Choroid plexus epithelial cell (primary cell): ENCODE measurements at regions not wholly inside any gene's neighbourhood (a gene's known extent, or its start where the extent isn't known, plus 50 kb on each side); places are given as distances from the start of the nearest gene placed in this dataset.
A peak's percentile ranks its signal among the peaks of the same experiment; 100 is the strongest.

Experiments
- DNase-seq: peaks from one replicate; pipeline ENCODE4 v3.0.0-alpha.2; 2010; ENCODE audit warnings: low read depth
- H3K4me3 ChIP-seq: 2 replicates; pipeline ENCODE4 v1.5.1; 2011; ENCODE audit warnings: low read depth, mild to moderate bottlenecking, control low read depth, low read length, moderate library complexity
- CTCF ChIP-seq: conservative IDR thresholded peaks from 2 replicates; pipeline ENCODE4 v1.5.1; 2011; ENCODE audit warnings: low read depth, mild to moderate bottlenecking, control low read depth, inconsistent platforms, low read length, moderate library complexity

GRCh38 chr6:99768166-99768565 lies 161.5 kb downstream of the PRDM13 start:
- no peak for TF ChIP-seq CTCF
- no peak for DNase-seq
- no peak overlapping the region for H3K4me3 ChIP-seq

- H3K4me3 ChIP-seq = no peak overlapping the region
- DNase-seq = no peak
- no peak for TF ChIP-seq CTCF
Observed at GRCh38 chr6:99779631-99780555, 173.3 kb downstream of the PRDM13 start.

- TF ChIP-seq CTCF = no peak
- no peak for DNase-seq
- H3K4me3 ChIP-seq = no peak overlapping the region
Observed at GRCh38 chr6:99780556-99780885, 173.9 kb downstream of the PRDM13 start.

- H3K4me3 ChIP-seq = no peak overlapping the region
- DNase-seq = no peak
- TF ChIP-seq CTCF = no peak
Observed at GRCh38 chr6:99789767-99790166, 183.1 kb downstream of the PRDM13 start.

GRCh38 chr6:99790679-99791078 lies 184.0 kb downstream of the PRDM13 start:
- no peak overlapping the region for H3K4me3 ChIP-seq
- no peak for TF ChIP-seq CTCF
- peak; percentile 18 for DNase-seq

GRCh38 chr6:99801805-99802204 lies 192.2 kb downstream of the MCHR2 start:
- no peak for DNase-seq
- no peak overlapping the region for H3K4me3 ChIP-seq
- no peak for TF ChIP-seq CTCF

- H3K4me3 ChIP-seq = no peak overlapping the region
- no peak for TF ChIP-seq CTCF
Observed at GRCh38 chr6:99802396-99803031, 191.5 kb downstream of the MCHR2 start.

More at GRCh38 chr6:99802396-99803031, 191.5 kb downstream of the MCHR2 start:
- DNase-seq = no peak
